ENCODE measurements at regions not wholly inside any gene's neighbourhood (a gene's known extent, or its start where the extent isn't known, plus 50 kb on each side); places are given as distances from the start of the nearest gene placed in this dataset.

DNA sequence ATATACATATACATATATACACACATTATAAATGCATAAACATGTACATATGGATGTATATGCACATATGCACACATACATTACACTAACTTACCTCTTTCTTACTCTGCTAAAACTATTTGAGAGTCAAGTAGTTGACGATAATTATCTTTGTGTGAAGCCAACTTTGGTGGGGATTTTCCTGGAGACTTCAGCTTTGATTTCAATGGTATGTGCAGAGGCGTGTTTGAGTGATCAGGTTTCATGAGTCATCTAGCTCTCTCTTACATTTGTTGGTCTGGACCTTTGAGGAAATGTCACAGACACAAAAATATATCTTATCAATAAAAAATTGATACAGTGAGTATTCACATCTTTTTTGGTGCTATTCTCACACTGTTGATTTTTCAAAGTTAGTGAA is 769.1 kb upstream of the LUZP2 start:
- TF ChIP-seq, protein P1, sequence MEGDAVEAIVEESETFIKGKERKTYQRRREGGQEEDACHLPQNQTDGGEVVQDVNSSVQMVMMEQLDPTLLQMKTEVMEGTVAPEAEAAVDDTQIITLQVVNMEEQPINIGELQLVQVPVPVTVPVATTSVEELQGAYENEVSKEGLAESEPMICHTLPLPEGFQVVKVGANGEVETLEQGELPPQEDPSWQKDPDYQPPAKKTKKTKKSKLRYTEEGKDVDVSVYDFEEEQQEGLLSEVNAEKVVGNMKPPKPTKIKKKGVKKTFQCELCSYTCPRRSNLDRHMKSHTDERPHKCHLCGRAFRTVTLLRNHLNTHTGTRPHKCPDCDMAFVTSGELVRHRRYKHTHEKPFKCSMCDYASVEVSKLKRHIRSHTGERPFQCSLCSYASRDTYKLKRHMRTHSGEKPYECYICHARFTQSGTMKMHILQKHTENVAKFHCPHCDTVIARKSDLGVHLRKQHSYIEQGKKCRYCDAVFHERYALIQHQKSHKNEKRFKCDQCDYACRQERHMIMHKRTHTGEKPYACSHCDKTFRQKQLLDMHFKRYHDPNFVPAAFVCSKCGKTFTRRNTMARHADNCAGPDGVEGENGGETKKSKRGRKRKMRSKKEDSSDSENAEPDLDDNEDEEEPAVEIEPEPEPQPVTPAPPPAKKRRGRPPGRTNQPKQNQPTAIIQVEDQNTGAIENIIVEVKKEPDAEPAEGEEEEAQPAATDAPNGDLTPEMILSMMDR (conservative IDR thresholded peaks at IDR 0.05 in 1 of 2, IDR thresholded peaks at IDR 0.05 in 1 of 2; ENCODE audit: low read depth in 1 of 2, low read length in 2 of 2): no peak
- no peak for TF ChIP-seq EZH2 (IDR thresholded peaks at IDR 0.05; ENCODE audit: low read length, missing control alignments)
